Common myeloid progenitor, CD34-positive (primary cell): ENCODE measurements at regions not wholly inside any gene's neighbourhood (a gene's known extent, or its start where the extent isn't known, plus 50 kb on each side); places are given as distances from the start of the nearest gene placed in this dataset.

Experiments used
- CTCF ChIA-PET: fragments of 350-600 bp; sonication (Branson Sonifier 250); formaldehyde crosslinking; loops from one replicate; lab custom pipeline; 2021; ENCODE audit warnings: antibody characterized with exemption; lab: Charles Lee
- POLR2A ChIA-PET: fragments of 350-600 bp; sonication (Branson Sonifier 250); formaldehyde crosslinking; loops from one replicate; lab custom pipeline; 2021; ENCODE audit warnings: antibody characterized with exemption; lab: Charles Lee
- DNase-seq, 3 donors: peaks; one replicate each; pipeline versions ENCODE4 v3.0.0 to v3.0.0-alpha.2; 2013
- H3K27ac ChIP-seq, 2 experiments: 1 replicate in 1 of 2; 2 replicates in 1 of 2; pipeline ENCODE4 v1.7.0; 2013; ENCODE audit warnings: inconsistent platforms in 2 of 2, low read length in 2 of 2, mild to moderate bottlenecking in 2 of 2, low read depth in 1 of 2, moderate library complexity in 1 of 2; ENCODE audit not compliant: severe bottlenecking in 2 of 2, insufficient read depth in 1 of 2, poor library complexity in 1 of 2
- H3K27me3 ChIP-seq, 5 experiments: replicated peaks in 2 of 5; 1 replicate in 3 of 5; 2 replicates in 2 of 5; pipeline versions ENCODE4 v1.6.1 to v1.7.0; 2013; ENCODE audit warnings: low read length in 4 of 5, mild to moderate bottlenecking in 2 of 5, moderate library complexity in 2 of 5, inconsistent platforms in 1 of 5; ENCODE audit not compliant: insufficient read depth in 5 of 5, control insufficient read depth in 4 of 5
- H3K36me3 ChIP-seq, 4 experiments: 1 replicate in 2 of 4; 2 replicates in 2 of 4; pipeline versions ENCODE4 v1.6.1 to v1.7.0; 2013; ENCODE audit warnings: low read length in 3 of 4, control low read depth in 1 of 4, mild to moderate bottlenecking in 1 of 4; ENCODE audit not compliant: control insufficient read depth in 4 of 4, insufficient read depth in 4 of 4
- H3K4me1 ChIP-seq, 4 experiments: 1 replicate in 3 of 4; 2 replicates in 1 of 4; pipeline versions ENCODE4 v1.6.1 to v1.7.1; 2013; ENCODE audit warnings: low read length in 3 of 4, mild to moderate bottlenecking in 3 of 4, control low read depth in 1 of 4, inconsistent platforms in 1 of 4, moderate library complexity in 1 of 4; ENCODE audit not compliant: control insufficient read depth in 4 of 4, insufficient read depth in 4 of 4; ENCODE audit errors: control extremely low read depth in 1 of 4
- H3K4me3 ChIP-seq, 7 experiments: 1 replicate in 4 of 7; 2 replicates in 3 of 7; pipeline versions ENCODE4 v1.5.1 to v1.7.0; 2013; ENCODE audit warnings: mild to moderate bottlenecking in 7 of 7, low read length in 6 of 7, moderate library complexity in 6 of 7, inconsistent platforms in 2 of 7, low read depth in 2 of 7, control low read depth in 1 of 7; ENCODE audit not compliant: insufficient read depth in 4 of 7, control insufficient read depth in 1 of 7; ENCODE audit errors: extremely low read depth in 1 of 7
- H3K9me3 ChIP-seq, 5 experiments: 1 replicate in 4 of 5; 2 replicates in 1 of 5; pipeline versions ENCODE4 v1.6.1 to v1.7.1; 2013; ENCODE audit warnings: low read length in 4 of 5, mild to moderate bottlenecking in 2 of 5, inconsistent platforms in 1 of 5, low read depth in 1 of 5, moderate library complexity in 1 of 5; ENCODE audit not compliant: control insufficient read depth in 4 of 5, insufficient read depth in 2 of 5; ENCODE audit errors: control extremely low read depth in 1 of 5
- WGBS: methylation state at CpG from one replicate; pipeline ENCODE4 v1.1.5; 2013; ENCODE audit not compliant: insufficient coverage; 5-methylcytosine and 5-hydroxymethylcytosine counted together

DNA sequence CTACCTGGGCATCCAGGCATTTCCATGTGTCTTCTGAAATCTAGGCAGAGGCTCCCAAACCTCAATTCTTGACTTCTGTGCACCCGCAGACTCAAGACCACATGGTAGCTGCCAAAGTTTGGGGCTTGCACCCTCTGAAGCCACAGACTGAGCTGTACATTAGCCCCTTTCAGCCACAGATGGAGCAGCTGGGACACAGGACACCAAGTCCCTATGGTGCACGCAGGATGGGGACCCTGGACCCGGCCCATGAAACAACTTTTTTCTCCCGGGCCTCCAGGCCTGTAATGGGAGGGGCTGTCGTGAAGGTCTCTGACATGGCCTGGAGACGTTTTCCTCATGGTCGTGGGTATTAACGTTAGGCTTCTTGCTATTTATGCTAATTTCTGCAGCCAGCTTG, 330.0 kb downstream of the RERGL start:
- H3K36me3 ChIP-seq = no peaks in the 10 kb centered on the region
- WGBS = 94% methylated on average over 8 of the region's 8 CpGs
- POLR2A ChIA-PET = no interaction called here
- no peaks in the 10 kb centered on the region for H3K4me1 ChIP-seq
- H3K4me3 ChIP-seq = no peak overlapping the region
- peaks cover 0 to 4% (median 0%) of the 10 kb centered on the region in 5 experiments for H3K9me3 ChIP-seq
- CTCF ChIA-PET = no interaction called here
- no peak overlapping the region for H3K27ac ChIP-seq
- no peak for DNase-seq
- H3K27me3 ChIP-seq = no peaks in the 10 kb centered on the region
